ENCODE measurements at regions not wholly inside any gene's neighbourhood (a gene's known extent, or its start where the extent isn't known, plus 50 kb on each side); places are given as distances from the start of the nearest gene placed in this dataset.

GRCh38 chr13:88154001-88154400, 482.8 kb downstream of the SLITRK5 start:
- no peak for TF ChIP-seq CTCF (conservative IDR thresholded peaks at IDR 0.05)
- no peak for DNase-seq (ENCODE audit: extremely low spot score, unreplicated experiment)
- Mint-ChIP-seq H3K9me3 (peaks cover 8% of the 10 kb centered on the region), H3K4me1 (ENCODE audit: unreplicated experiment) (no peaks in the 10 kb centered on the region), H3K27ac (no peak overlapping the region), H3K4me3 (no peak overlapping the region), H3K36me3 (no peaks in the 10 kb centered on the region), H3K27me3 (no peaks in the 10 kb centered on the region)

- no peak for DNase-seq (ENCODE audit: extremely low spot score, unreplicated experiment)
- no peak for TF ChIP-seq CTCF (conservative IDR thresholded peaks at IDR 0.05)
- no peaks in the 10 kb centered on the region for H3K27me3 Mint-ChIP-seq
- H3K27ac Mint-ChIP-seq: no peak overlapping the region
- H3K4me1 Mint-ChIP-seq (ENCODE audit: unreplicated experiment): no peaks in the 10 kb centered on the region
- no peaks in the 10 kb centered on the region for H3K36me3 Mint-ChIP-seq
- peaks cover 4% of the 10 kb centered on the region for H3K9me3 Mint-ChIP-seq
- H3K4me3 Mint-ChIP-seq: no peak overlapping the region
These were observed 491.0 kb downstream of the SLITRK5 start for GRCh38 chr13:88162076-88162702.

DNA sequence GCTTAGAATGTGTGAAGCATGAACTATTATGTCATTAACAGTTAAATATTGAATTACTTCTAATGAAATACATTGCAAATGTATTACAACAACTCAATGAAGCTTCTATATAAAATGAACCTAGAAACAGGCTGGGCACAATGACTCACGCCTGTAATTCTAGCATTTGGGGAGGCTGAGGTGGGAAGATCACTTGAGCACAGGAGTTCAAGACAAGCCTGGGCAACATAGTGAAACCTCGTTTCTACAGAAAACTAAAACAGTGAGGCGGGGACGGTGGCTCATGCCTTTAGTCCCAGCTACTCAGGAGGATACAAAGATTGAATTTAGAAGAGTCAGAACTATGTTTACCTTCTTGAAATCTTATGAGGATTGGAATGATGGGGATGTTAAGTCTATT, 505.1 kb downstream of the SLITRK5 start:
- DNase-seq (ENCODE audit: extremely low spot score, unreplicated experiment): no peak
- H3K27me3 Mint-ChIP-seq: no peaks in the 10 kb centered on the region
- H3K27ac Mint-ChIP-seq: no peak overlapping the region
- no peaks in the 10 kb centered on the region for H3K4me1 Mint-ChIP-seq (ENCODE audit: unreplicated experiment)
- no peak overlapping the region for H3K4me3 Mint-ChIP-seq
- no peak for TF ChIP-seq CTCF (conservative IDR thresholded peaks at IDR 0.05)
- H3K36me3 Mint-ChIP-seq: no peaks in the 10 kb centered on the region
- no peaks in the 10 kb centered on the region for H3K9me3 Mint-ChIP-seq

DNA sequence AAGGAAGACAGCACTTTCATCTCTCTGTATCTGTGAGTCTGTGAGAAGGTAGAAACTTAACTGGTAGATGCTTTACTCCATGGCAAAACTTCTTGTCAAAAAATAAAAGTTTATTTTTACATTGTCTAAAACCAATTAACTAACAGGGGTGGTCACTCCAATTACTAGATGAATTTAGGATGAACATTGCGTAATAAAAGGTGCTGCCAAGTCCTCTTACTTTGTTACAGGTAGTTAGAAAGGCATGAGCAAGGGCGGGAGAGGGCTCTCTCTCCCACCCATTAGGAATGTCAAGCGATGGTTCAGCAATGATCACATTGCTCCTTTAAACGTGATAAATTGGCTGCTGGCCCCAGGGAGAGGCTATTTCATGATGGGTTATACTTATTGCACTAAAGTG, 512.3 kb downstream of the SLITRK5 start:
- H3K9me3 Mint-ChIP-seq: no peaks in the 10 kb centered on the region
- H3K36me3 Mint-ChIP-seq: no peaks in the 10 kb centered on the region
- no peak for DNase-seq (ENCODE audit: extremely low spot score, unreplicated experiment)
- no peaks in the 10 kb centered on the region for H3K4me1 Mint-ChIP-seq (ENCODE audit: unreplicated experiment)
- no peak overlapping the region for H3K27ac Mint-ChIP-seq
- no peak overlapping the region for H3K4me3 Mint-ChIP-seq
- H3K27me3 Mint-ChIP-seq: no peaks in the 10 kb centered on the region
- no peak for TF ChIP-seq CTCF (conservative IDR thresholded peaks at IDR 0.05)

DNA sequence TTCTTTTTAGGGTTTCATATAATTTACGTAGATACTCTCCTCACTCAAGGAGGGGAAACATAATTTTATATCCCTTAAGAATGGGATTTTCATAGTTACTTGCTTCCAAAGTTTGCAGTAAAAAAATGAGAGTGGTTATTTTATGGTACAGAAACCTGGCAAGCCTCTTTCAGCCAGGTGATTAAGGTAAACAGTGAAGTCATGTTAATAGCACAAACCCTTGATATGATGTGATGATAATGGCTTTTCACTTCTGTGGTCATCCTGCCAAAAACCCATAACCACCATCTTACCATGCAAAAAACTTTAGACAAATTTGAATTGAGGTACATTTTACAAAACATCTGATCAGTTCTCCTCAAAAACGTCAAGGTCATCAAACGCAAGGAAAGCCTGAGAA, 517.8 kb downstream of the SLITRK5 start:
- H3K9me3 Mint-ChIP-seq: no peaks in the 10 kb centered on the region
- DNase-seq (ENCODE audit: extremely low spot score, unreplicated experiment): no peak
- no peaks in the 10 kb centered on the region for H3K27me3 Mint-ChIP-seq
- H3K36me3 Mint-ChIP-seq: no peaks in the 10 kb centered on the region
- TF ChIP-seq CTCF (conservative IDR thresholded peaks at IDR 0.05): no peak
- no peaks in the 10 kb centered on the region for H3K4me1 Mint-ChIP-seq (ENCODE audit: unreplicated experiment)
- no peak overlapping the region for H3K4me3 Mint-ChIP-seq
- no peak overlapping the region for H3K27ac Mint-ChIP-seq

GRCh38 chr13:88189728-88190127, 518.6 kb downstream of the SLITRK5 start:
- no peak for DNase-seq (ENCODE audit: extremely low spot score, unreplicated experiment)
- Mint-ChIP-seq H3K36me3 (no peaks in the 10 kb centered on the region), H3K27ac (no peak overlapping the region), H3K27me3 (no peaks in the 10 kb centered on the region), H3K4me3 (no peak overlapping the region), H3K4me1 (ENCODE audit: unreplicated experiment) (no peaks in the 10 kb centered on the region), H3K9me3 (no peaks in the 10 kb centered on the region)
- TF ChIP-seq CTCF (conservative IDR thresholded peaks at IDR 0.05): no peak

Data from type B pancreatic cell (in vitro differentiated cells).